HCT116 (cell line): ENCODE measurements at regions not wholly inside any gene's neighbourhood (a gene's known extent, or its start where the extent isn't known, plus 50 kb on each side); places are given as distances from the start of the nearest gene placed in this dataset.

Source experiments
- ATAC-seq: fragments of 200-7000 bp; cut with Tn5 transposase; 2 replicates; pipeline ENCODE4 v1.9.1; 2020; ENCODE audit warnings: mild to moderate bottlenecking, moderate library complexity
- BruUV-seq: library from RNA; stranded (reverse); fragments of 400-500 nt; replicated peaks from 2 replicates; lab custom pipeline; 2021; lab: Mats Ljungman, UMichigan
- CTCF ChIA-PET: fragments of 300-600 bp; sonication (Branson Sonifier 250); formaldehyde crosslinking; loops from one replicate; lab custom pipeline; 2021; ENCODE audit warnings: antibody characterized with exemption; lab: Charles Lee
- POLR2A ChIA-PET: fragments of 300-600, 350-600 bp; sonication (Branson Sonifier 250); formaldehyde crosslinking; loops from one replicate; lab custom pipeline; 2021; ENCODE audit warnings: antibody characterized with exemption; lab: Charles Lee
- RAD21 ChIA-PET, 2 experiments: fragments of 300-600 bp; sonication (Branson Sonifier 250); formaldehyde crosslinking; loops; one replicate each; lab custom pipeline; 2023; ENCODE audit warnings: low total read pairs in 2 of 2; ENCODE audit not compliant: uncharacterized antibody in 2 of 2, unreplicated experiment in 2 of 2, low non-redundant PET in 1 of 2; lab: Charles Lee
- DNase-seq: peaks from one replicate; pipeline ENCODE4 v3.0.0-alpha.2; 2010; ENCODE audit warnings: low read depth, low spot score
- H2AFZ ChIP-seq: fragments of 200-600 bp; shearing (Covaris generic), sonication (generic); 2 replicates; pipeline ENCODE4 v1.6.1; 2017; ENCODE audit warnings: low read depth, mixed run types, mixed read lengths, antibody characterized with exemption, low read length; ENCODE audit not compliant: poor library complexity, severe bottlenecking
- H3K27ac ChIP-seq: 2 replicates; pipeline ENCODE4 v1.5.1; 2012; ENCODE audit warnings: low read depth, low read length
- H3K27me3 ChIP-seq: fragments of 200-600 bp; sonication (generic); 2 replicates; pipeline ENCODE4 v1.6.1; 2016; ENCODE audit warnings: mixed run types, low read length, mixed read lengths; ENCODE audit not compliant: insufficient read depth
- H3K36me3 ChIP-seq, 2 experiments: fragments of 200-500 bp in 1 of 2; fragments of 200-600 bp in 1 of 2; sonication (Bioruptor generic) in 1 of 2; sonication (generic) in 1 of 2; 2 replicates each; pipeline versions ENCODE4 v1.5.1 to v1.6.1; 2014 to 2016; ENCODE audit warnings: low read length in 2 of 2, inconsistent platforms in 1 of 2, mixed read lengths in 1 of 2, mixed run types in 1 of 2; ENCODE audit not compliant: insufficient read depth in 2 of 2, control insufficient read depth in 1 of 2
- H3K4me1 ChIP-seq, 2 experiments: fragments of 200-600 bp in 1 of 2; sonication (generic) in 1 of 2; 2 replicates each; pipeline versions ENCODE4 v1.5.1 to v1.6.1; 2012 to 2017; ENCODE audit warnings: low read length in 2 of 2, inconsistent platforms in 1 of 2, mild to moderate bottlenecking in 1 of 2, mixed read lengths in 1 of 2, mixed run types in 1 of 2, moderate library complexity in 1 of 2; ENCODE audit not compliant: insufficient read depth in 2 of 2, control insufficient read depth in 1 of 2
- H3K4me2 ChIP-seq: fragments of 200-600 bp; sonication (generic); 2 replicates; pipeline ENCODE4 v1.6.1; 2017; ENCODE audit warnings: mixed run types, low read length, mixed read lengths
- H3K4me3 ChIP-seq, 2 experiments: fragments of 200-600 bp in 1 of 2; sonication (generic) in 1 of 2; replicated peaks in 1 of 2; 2 replicates each; pipeline ENCODE4 v1.5.1; 2011 to 2016; ENCODE audit warnings: low read length in 2 of 2, control low read depth in 1 of 2, low read depth in 1 of 2, mild to moderate bottlenecking in 1 of 2, mixed read lengths in 1 of 2, mixed run types in 1 of 2
- H3K79me2 ChIP-seq: fragments of 200-600 bp; sonication (generic); 2 replicates; pipeline ENCODE4 v1.6.1; 2017; ENCODE audit warnings: mild to moderate bottlenecking, mixed run types, low read length, moderate library complexity, mixed read lengths; ENCODE audit not compliant: insufficient read depth
- H3K9ac ChIP-seq: fragments of 200-600 bp; sonication (generic); 2 replicates; pipeline ENCODE4 v1.6.1; 2016; ENCODE audit warnings: low read length, mixed read lengths
- H3K9me2 ChIP-seq: fragments of 200-600 bp; sonication (generic), shearing (Covaris generic); 2 replicates; pipeline ENCODE4 v1.6.1; 2017; ENCODE audit warnings: mixed run types, mild to moderate bottlenecking, moderate library complexity; ENCODE audit not compliant: insufficient read depth
- H3K9me3 ChIP-seq, 2 experiments: fragments of 200-500 bp in 1 of 2; fragments of 200-600 bp in 1 of 2; sonication (Bioruptor generic) in 1 of 2; sonication (generic) in 1 of 2; 2 replicates each; pipeline ENCODE4 v1.6.1; 2014 to 2017; ENCODE audit warnings: low read length in 2 of 2, mixed read lengths in 2 of 2, inconsistent platforms in 1 of 2, low read depth in 1 of 2, mild to moderate bottlenecking in 1 of 2, mixed run types in 1 of 2, moderate library complexity in 1 of 2; ENCODE audit not compliant: control insufficient read depth in 1 of 2, insufficient read depth in 1 of 2
- H4K20me1 ChIP-seq: fragments of 200-600 bp; sonication (generic), shearing (Covaris generic); 2 replicates; pipeline ENCODE4 v1.6.1; 2017; ENCODE audit warnings: mixed run types, mild to moderate bottlenecking, moderate library complexity; ENCODE audit not compliant: insufficient read depth
- CBX3 ChIP-seq: IDR thresholded peaks from 2 replicates; pipeline ENCODE4 v1.6.1; 2012; ENCODE audit warnings: low read depth
- CTCF ChIP-seq, 3 experiments: fragments of 200-600 bp in 1 of 3; sonication (generic) in 1 of 3; IDR thresholded peaks in 2 of 3; conservative IDR thresholded peaks in 1 of 3; 2 replicates each; pipeline ENCODE4 v1.5.1; 2012 to 2017; ENCODE audit warnings: low read depth in 2 of 3, low read length in 2 of 3, antibody characterized with exemption in 1 of 3, borderline replicate concordance in 1 of 3, control low read depth in 1 of 3, mild to moderate bottlenecking in 1 of 3, mixed read lengths in 1 of 3, mixed run types in 1 of 3, moderate library complexity in 1 of 3; ENCODE audit not compliant: insufficient read depth in 1 of 3
- EZH2 ChIP-seq: fragments of 200-600 bp; sonication (generic); IDR thresholded peaks from 2 replicates; pipeline ENCODE4 v1.6.1; 2017; ENCODE audit warnings: antibody characterized with exemption, mixed run types
- FOSL1 ChIP-seq: IDR thresholded peaks from 2 replicates; pipeline ENCODE4 v1.6.1; 2012; ENCODE audit warnings: low read depth
- MAX ChIP-seq: IDR thresholded peaks from 2 replicates; pipeline ENCODE4 v1.6.1; 2012
- POLR2A ChIP-seq: IDR thresholded peaks from 2 replicates; pipeline ENCODE4 v1.7.0; 2011; ENCODE audit warnings: borderline replicate concordance; ENCODE audit not compliant: insufficient read depth, insufficient read length; ENCODE audit errors: extremely low read depth
- REST ChIP-seq: IDR thresholded peaks from 2 replicates; pipeline ENCODE4 v1.6.1; 2012; ENCODE audit warnings: low read depth
- SRF ChIP-seq: IDR thresholded peaks from 2 replicates; pipeline ENCODE4 v1.6.1; 2012; ENCODE audit warnings: low read depth
- TCF7L2 ChIP-seq: IDR thresholded peaks from 2 replicates; pipeline ENCODE4 v1.7.0; 2011; ENCODE audit warnings: borderline replicate concordance, inconsistent platforms; ENCODE audit not compliant: insufficient read depth, insufficient read length; ENCODE audit errors: extremely low read depth
- YY1 ChIP-seq: IDR thresholded peaks from 2 replicates; pipeline ENCODE4 v1.6.1; 2011; ENCODE audit warnings: low read length, low read depth, moderate library complexity, mild to moderate bottlenecking; ENCODE audit not compliant: insufficient replicate concordance; ENCODE audit errors: extremely low read depth
- intact Hi-C: fragments of 100-400 bp; cut with micrococcal nuclease; formaldehyde crosslinking; loops from 2 replicates; pipeline ENCODE4 v1.10.0; 2022

- TF ChIP-seq MAX (no peak), YY1 (no peak)
Observed at GRCh38 chr2:60321816-60322215, 231.6 kb downstream of the BCL11A start (continued).

- H3K4me3 ChIP-seq, result no peak overlapping the region
- no peaks in the 10 kb centered on the region for H3K36me3 ChIP-seq
- ChIA-PET RAD21 (no interaction called here), POLR2A (no interaction called here), CTCF (interaction anchor here (1.1 kb wide), 1 partner anchor 17 kb away, joined by 4 read pairs; no protein-coding TSS in a partner anchor)
- no peaks in the 10 kb centered on the region for H3K9me3 ChIP-seq
- no peak overlapping the region for H3K9ac ChIP-seq
- no peaks in the 10 kb centered on the region for H3K9me2 ChIP-seq
- ATAC-seq, result no peak
- H3K79me2 ChIP-seq, result no peaks in the 10 kb centered on the region
- no TSS peak for BruUV-seq
- H3K4me2 ChIP-seq, result no peak overlapping the region
- TF ChIP-seq FOSL1, result no peak
- no peak for TF ChIP-seq REST
- TF ChIP-seq EZH2, result no peak
- TF ChIP-seq CBX3, result no peak
- TF ChIP-seq TCF7L2, result no peak
- TF ChIP-seq POLR2A, result no peak
- TF ChIP-seq CTCF (IDR thresholded peaks at IDR 0.05 in 2 of 3, conservative IDR thresholded peaks at IDR 0.05 in 1 of 3; ENCODE audit: borderline replicate concordance in 1 of 3, insufficient read depth in 1 of 3, low read depth in 2 of 3, low read length in 2 of 3), result no peak
- no peak for TF ChIP-seq SRF
- DNase-seq, result no peak
- no peak overlapping the region for H3K27ac ChIP-seq
- H4K20me1 ChIP-seq, result no peaks in the 10 kb centered on the region
- intact Hi-C loops, result no loop called here
- no peaks in the 10 kb centered on the region for H3K4me1 ChIP-seq
- H2AFZ ChIP-seq, result no peak overlapping the region
- peaks cover 44% of the 10 kb centered on the region for H3K27me3 ChIP-seq
Observed at GRCh38 chr2:60320724-60321123, 232.7 kb downstream of the BCL11A start.
